Right hindlimb (tissue), 1 donor: ENCODE measurements at regions not wholly inside any gene's neighbourhood (a gene's known extent, or its start where the extent isn't known, plus 50 kb on each side); places are given as distances from the start of the nearest gene placed in this dataset.

Experiments used
- DNase-seq: peaks from one replicate; pipeline ENCODE4 v3.0.0-alpha.2; 2018

DNA sequence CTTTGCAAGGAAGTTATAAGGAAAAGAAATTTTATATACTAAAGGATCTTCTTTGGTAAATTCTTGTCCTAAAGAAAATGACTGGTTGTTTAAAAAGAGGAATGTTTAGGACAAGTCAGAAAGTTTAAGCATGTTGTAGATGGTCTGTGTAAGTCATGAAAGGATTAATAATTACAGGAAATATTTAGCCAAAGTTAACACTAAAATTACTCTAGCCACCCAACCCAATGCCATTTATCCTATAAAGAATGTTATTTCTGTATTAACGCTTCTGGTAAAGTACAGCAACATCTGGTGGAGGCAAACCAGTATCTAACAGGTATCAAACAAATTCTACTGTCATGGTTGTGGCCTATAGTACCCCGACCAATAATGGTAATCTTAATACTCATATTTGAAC is 546.9 kb upstream of the PKDCC start:
- DNase-seq: no peak

DNA sequence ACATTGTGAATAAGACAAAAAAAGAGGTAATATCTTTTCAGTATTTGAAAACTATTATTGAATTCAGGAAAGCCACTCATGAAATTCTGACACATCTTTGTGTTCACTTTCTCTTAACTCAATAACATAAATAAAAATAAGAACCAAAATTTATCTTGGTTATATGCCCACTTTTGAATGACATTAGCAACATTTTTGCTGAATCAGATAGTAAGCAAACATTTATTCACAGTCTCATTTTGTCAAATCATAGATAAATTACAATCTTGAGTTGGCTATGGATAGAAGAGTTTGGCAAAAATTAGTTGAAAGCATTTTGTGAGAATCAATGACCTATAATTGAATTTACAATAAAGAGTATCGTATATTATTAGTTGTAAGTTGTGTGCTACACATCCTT is 545.1 kb upstream of the PKDCC start:
- DNase-seq: no peak

GRCh38 chr2:41504532-41504931 is 543.3 kb upstream of the PKDCC start:
- no peak for DNase-seq

- DNase-seq: no peak
These were observed 537.7 kb upstream of the PKDCC start for GRCh38 chr2:41510108-41510507.

DNA sequence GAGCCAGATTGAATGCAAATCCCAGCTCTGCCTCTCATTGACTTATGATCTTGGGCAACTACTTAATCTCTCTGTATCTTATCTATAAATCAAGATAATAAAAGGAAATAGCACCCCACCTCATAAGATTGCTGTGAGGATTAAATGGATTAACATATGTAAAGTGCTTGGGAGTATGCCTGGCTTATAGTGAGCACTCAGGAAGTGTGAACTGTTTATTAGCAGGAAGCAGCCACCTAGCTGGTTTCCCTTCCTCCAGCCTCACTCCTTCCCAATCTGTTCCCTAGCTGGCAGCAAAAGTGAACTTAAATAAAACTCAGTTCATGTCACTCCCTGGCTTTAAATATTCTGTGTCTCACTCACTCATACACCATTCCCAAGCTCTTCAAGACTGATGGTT is 526.6 kb upstream of the PKDCC start:
- DNase-seq: no peak

DNA sequence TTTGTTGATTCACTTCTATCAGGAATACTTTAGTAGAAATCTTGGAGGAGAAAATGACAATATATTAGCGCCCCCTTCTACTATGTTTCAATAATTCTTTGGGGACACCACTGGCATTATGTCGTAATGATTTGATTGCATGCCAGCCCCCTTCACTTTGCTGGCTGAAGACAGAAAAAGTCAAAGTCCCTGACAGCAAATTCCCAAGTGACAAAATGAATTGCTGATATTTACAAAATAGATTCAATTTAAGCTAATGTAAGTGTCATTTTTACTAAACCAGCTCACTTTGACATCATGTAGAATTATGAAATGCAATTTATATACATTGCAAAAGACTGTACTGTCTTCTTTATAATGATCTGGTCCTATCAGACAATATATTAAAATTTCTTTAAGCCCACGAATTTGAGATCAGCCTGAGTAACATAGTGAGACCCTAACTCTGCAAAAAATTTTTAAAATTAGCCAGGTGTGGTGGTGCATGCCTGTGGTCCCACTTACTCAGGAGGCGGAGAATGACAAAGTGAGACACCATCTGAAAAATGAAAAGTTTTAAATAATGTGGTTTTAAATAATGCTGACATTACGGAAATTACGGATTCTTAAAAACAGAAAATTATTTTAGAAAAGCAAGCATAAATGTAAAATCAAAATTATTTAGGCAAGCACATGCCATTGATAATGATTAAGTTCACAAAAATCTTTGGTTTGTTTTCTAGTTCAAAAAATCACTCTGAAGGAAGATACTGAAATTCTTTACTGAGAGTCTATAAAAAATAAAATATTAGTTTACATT is 520.1 kb upstream of the PKDCC start:
- no peak for DNase-seq

DNA sequence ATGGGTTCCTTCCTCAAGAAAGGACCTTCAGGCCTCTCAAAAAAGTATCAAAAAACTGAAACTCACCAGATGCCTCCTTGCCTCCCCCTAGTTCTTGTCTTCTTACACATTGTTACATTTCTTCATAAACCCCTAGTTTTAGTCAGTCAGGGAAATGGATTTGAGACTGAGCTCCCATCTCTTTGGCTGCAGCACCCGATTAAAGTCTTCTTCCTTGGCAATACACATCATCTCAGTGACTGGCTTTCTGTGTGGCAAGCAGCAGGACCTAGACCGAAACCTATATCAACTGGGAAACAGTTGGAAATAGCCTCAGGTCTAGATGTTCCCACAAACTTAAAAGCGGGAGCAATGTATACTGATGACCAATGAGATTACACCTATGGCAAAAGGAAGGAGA is 512.2 kb upstream of the PKDCC start:
- DNase-seq: no peak

- no peak for DNase-seq
These were observed 507.4 kb upstream of the PKDCC start for GRCh38 chr2:41540272-41540998.

DNA sequence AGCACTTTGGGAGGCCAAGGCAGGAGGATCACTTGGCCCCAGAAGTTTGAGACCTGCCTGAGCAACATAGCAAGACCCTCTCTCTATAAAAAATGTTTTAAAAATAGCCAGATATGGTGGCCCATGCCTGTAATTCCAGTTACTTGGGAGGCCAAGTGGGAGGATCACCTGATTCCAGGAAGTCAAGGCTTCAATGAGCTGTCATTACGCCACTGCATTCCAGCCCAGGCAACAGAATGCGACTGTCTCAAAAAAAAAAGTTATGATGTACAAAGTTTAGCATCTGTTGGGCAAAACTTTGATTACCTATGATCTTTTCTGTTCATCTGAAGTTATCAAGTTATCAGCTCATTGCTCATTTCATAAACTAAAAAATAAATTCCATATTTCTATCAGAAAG is 504.1 kb upstream of the PKDCC start:
- no peak for DNase-seq

- DNase-seq: no peak
These were observed 503.1 kb upstream of the PKDCC start for GRCh38 chr2:41544709-41545108.

DNA sequence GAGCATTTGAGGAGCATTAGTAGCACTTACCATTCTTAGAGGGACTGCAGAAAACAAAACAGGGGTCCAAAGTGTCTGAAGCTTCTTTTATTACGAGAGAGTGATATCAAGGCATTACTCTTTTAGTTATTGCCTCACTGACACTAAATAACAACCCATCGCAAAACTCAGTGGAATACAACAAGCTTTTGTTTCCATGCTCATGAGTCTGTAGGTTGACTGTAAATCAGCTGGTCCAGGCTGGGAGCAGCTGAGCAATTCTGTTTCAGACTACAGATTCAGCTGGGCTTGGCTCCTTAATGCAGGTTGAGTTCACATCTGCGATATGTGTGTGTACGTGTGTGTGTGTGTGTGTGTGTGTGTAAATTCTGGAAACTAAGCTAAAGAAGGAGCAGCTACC is 501.8 kb upstream of the PKDCC start:
- no peak for DNase-seq

DNA sequence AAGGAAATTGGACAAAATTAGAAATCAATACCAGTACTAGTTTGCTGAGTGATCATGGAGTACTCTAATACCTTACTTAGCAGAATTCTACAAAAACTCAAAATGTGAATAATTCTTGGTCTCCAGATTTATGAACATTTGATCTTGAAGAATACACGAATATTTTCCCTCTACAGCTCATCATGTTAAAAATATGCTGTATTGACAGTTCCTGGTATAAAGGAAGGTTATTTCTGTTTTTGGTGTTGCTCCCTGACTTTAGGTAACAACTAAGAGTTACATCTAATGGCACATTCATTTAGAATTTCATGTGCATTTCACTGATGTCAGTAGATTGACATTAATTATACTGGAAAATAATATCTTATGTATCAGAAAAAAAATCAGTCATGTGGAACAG is 479.2 kb upstream of the PKDCC start:
- DNase-seq: no peak

DNA sequence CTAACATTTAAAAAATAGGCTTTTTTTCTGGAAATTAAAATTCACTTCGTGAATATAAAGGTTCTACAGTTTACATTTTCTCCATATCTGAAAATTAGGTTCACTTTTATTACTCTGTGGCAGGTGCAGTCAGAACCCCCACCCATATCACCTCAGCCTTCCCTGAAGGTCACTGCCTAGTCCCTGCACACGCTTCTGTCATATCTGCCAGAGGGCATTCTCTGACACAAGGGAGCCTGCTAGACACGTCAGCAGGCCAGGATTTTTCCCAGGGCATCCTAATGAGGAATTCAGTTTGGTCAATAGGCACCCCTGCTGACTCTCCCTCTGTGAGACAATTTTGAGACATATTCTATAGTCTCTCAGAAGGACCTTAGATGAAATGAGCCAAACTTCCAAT is 475.7 kb upstream of the PKDCC start:
- no peak for DNase-seq

- no peak for DNase-seq
These were observed 471.4 kb upstream of the PKDCC start for GRCh38 chr2:41576423-41576822.

DNA sequence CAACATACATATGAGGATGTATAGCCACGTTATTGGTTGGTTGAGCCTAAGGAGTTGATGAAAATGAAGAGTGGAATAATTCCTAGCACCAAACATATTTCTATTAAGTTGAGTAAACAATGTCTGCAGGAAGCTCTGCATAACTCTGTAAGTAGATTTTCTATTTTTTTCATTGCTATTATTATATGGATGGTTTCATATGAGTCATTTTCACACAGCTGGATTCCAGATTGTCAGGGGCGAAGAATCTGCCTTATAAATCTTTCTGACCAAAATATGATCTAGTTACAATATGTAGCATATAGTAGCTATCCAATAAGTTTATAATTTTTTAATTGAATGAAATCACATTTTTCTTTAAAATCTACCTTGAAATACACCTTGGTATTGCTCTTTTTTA is 468.0 kb upstream of the PKDCC start:
- DNase-seq: no peak

- DNase-seq: no peak
These were observed 467.0 kb upstream of the PKDCC start for GRCh38 chr2:41580806-41581205.

GRCh38 chr2:41595240-41595639 is 452.6 kb upstream of the PKDCC start:
- DNase-seq: no peak

DNA sequence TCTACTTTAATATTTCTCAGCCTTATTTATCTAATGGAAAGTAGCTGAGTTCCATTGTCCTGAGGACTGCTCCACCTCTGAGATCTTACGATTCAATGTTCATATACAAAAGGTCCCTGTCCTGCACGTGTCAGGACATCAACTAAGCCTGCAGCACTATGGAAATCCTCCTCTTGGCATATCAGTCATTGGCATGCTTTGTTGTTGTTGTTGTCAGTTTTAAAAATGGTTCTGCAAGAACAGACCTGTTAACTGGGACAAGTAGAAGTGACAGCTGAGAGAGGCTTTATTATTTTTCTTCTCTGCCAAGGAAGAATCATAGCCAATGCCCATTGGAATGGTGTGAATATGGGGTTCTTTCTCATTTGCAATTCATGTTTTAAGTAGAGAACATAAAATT is 450.1 kb upstream of the PKDCC start:
- DNase-seq: no peak

- no peak for DNase-seq
These were observed 449.5 kb upstream of the PKDCC start for GRCh38 chr2:41598161-41598894.

- DNase-seq: no peak
These were observed 447.4 kb upstream of the PKDCC start for GRCh38 chr2:41600460-41600859.

DNA sequence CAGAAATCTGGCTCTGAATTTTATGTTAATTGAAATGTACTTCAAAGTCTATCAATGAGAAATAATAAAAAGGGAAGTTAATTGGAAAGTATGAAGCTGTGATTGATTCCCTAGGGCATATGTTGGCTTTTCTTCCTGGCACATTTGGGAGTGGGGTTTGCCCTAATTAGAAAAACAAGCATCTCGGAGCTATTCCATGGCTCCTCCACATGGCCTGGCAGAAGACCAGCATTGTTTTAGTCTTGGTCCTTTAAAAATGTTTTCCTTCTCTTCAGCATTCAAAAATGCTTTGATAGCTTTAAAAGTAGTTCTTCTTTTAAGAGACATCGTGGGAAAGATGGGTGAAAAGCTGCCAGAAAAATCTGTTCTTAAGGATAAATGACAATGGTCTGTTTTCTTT is 445.5 kb upstream of the PKDCC start:
- DNase-seq: no peak

DNA sequence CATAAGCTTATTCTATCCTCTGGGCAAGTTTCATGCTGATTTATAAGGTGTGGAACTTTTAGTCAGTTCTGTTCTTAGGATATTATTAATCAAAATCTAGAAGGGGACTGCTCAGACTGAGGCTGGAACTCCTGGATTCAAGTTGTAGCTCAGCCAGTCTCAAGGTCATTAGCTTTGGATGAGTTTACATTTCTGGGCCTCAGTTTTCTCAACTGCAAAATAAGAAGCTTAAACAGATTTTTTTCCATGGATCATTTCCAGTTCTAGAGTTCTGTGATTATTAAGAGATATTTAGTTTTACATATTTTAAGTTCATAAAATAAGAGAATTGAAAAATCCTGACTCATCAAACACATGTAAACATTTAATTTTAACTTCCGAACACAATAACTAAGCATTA is 442.5 kb upstream of the PKDCC start:
- DNase-seq: no peak

- DNase-seq: no peak
These were observed 441.9 kb upstream of the PKDCC start for GRCh38 chr2:41605914-41606313.
